Gastroesophageal sphincter (tissue), 3 donors: ENCODE measurements at regions not wholly inside any gene's neighbourhood (a gene's known extent, or its start where the extent isn't known, plus 50 kb on each side); places are given as distances from the start of the nearest gene placed in this dataset.

Experiments
- EP300 ChIP-seq: sonication (generic); formaldehyde crosslinking; IDR thresholded peaks from one replicate; pipeline ENCODE4 v1.6.1; 2017; ENCODE audit warnings: antibody characterized with exemption, mild to moderate bottlenecking
- POLR2A ChIP-seq, 2 donors: fragments of 450-650 bp; IDR thresholded peaks; one replicate each; pipeline ENCODE4 v1.6.1; 2017; ENCODE audit warnings: antibody characterized with exemption in 2 of 2, mild to moderate bottlenecking in 2 of 2, moderate library complexity in 1 of 2
- POLR2AphosphoS5 ChIP-seq: sonication (generic); formaldehyde crosslinking; IDR thresholded peaks from one replicate; pipeline ENCODE4 v1.6.1; 2017; ENCODE audit warnings: antibody characterized with exemption
- TF ChIP-seq, protein P1 (sequence below), 4 experiments: fragments of 200-600 bp in 2 of 4; fragments of 450-650 bp in 2 of 4; sonication (generic) in 1 of 4; IDR thresholded peaks; one replicate each; pipeline ENCODE4 v1.5.1; 2017 to 2019; ENCODE audit warnings: antibody characterized with exemption in 4 of 4, mild to moderate bottlenecking in 2 of 4, moderate library complexity in 2 of 4

DNA sequence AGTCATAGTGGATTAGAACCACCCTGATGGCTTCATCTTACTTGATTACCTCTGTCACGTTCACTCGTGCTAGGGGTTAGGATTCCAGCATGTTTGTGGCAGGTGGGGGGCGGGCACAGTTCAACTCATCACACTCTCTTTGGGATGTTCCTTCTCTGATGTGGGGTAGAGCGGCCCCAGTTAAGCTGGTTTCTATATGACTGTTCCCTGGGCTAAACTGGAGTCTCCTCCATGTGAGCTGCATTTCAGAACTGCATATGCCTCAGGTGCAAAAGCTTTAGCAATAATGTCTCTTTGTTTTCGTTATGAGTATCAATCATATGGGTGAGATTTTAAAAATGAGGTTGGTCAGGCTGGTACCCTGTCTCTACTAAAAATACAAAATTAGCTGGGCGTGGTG lies 393.2 kb downstream of the RPS6KC1 start:
- TF ChIP-seq POLR2AphosphoS5 (no peak), POLR2A (IDR thresholded peaks at IDR 0.05) (no peak), EP300 (no peak)
- TF ChIP-seq, protein P1, sequence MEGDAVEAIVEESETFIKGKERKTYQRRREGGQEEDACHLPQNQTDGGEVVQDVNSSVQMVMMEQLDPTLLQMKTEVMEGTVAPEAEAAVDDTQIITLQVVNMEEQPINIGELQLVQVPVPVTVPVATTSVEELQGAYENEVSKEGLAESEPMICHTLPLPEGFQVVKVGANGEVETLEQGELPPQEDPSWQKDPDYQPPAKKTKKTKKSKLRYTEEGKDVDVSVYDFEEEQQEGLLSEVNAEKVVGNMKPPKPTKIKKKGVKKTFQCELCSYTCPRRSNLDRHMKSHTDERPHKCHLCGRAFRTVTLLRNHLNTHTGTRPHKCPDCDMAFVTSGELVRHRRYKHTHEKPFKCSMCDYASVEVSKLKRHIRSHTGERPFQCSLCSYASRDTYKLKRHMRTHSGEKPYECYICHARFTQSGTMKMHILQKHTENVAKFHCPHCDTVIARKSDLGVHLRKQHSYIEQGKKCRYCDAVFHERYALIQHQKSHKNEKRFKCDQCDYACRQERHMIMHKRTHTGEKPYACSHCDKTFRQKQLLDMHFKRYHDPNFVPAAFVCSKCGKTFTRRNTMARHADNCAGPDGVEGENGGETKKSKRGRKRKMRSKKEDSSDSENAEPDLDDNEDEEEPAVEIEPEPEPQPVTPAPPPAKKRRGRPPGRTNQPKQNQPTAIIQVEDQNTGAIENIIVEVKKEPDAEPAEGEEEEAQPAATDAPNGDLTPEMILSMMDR (IDR thresholded peaks at IDR 0.05): no peak
